Adrenal gland (tissue), 9 donors: ENCODE measurements at regions not wholly inside any gene's neighbourhood (a gene's known extent, or its start where the extent isn't known, plus 50 kb on each side); places are given as distances from the start of the nearest gene placed in this dataset.

Experiments
- DNase-seq, 7 donors: peaks; one replicate each; pipeline ENCODE4 v3.0.0-alpha.2; 2019 to 2020
- H3K27ac ChIP-seq, 5 donors: fragments of 200-600 bp; sonication (generic) in 4 of 5; 1 replicate in 3 of 5; 2 replicates in 2 of 5; pipeline versions ENCODE4 v1.5.1 to v1.8.0; 2016 to 2020; ENCODE audit warnings: mild to moderate bottlenecking in 1 of 5
- H3K27me3 ChIP-seq: fragments of 200-600 bp; 2 replicates; pipeline ENCODE4 v1.8.0; 2021
- H3K36me3 ChIP-seq, 2 donors: fragments of 200-600 bp; replicated peaks in 1 of 2; 1 replicate in 1 of 2; 2 replicates in 1 of 2; pipeline versions ENCODE4 v1.5.1 to v1.8.0; 2018 to 2022
- H3K4me1 ChIP-seq, 2 donors: fragments of 200-600 bp; replicated peaks in 1 of 2; 1 replicate in 1 of 2; 2 replicates in 1 of 2; pipeline versions ENCODE4 v1.5.1 to v1.8.0; 2018 to 2021
- H3K4me3 ChIP-seq, 4 donors: fragments of 200-600 bp; sonication (generic) in 3 of 4; one replicate each; pipeline ENCODE4 v1.5.1; 2016 to 2018
- H3K9me3 ChIP-seq, 3 donors: fragments of 200-600 bp; sonication (generic) in 1 of 3; replicated peaks in 1 of 3; 1 replicate in 2 of 3; 2 replicates in 1 of 3; pipeline versions ENCODE4 v1.5.1 to v1.8.0; 2016 to 2021
- POLR2A ChIP-seq, 2 donors: fragments of 450-650 bp; IDR thresholded peaks; one replicate each; pipeline ENCODE4 v1.6.1; 2017; ENCODE audit warnings: antibody characterized with exemption in 2 of 2, mild to moderate bottlenecking in 2 of 2, moderate library complexity in 1 of 2
- WGBS, 4 donors: extraction: QIAGEN DNeasy Blood & Tissue Kit in 2 of 4; methylation state at CpG; one replicate each; pipeline versions ENCODE4 v1.1.5 to v1.1.7; 2013 to 2017; 5-methylcytosine and 5-hydroxymethylcytosine counted together
- intact Hi-C, 2 donors: fragments of 100-400 bp; cut with DNase I; formaldehyde crosslinking; loops; one replicate each; pipeline versions ENCODE4 v1.14.1 to v1.15.0; 2022 to 2023
- TF ChIP-seq, protein P1 (sequence below), 6 experiments: fragments of 450-650 bp in 4 of 6; fragments of 200-600 bp in 2 of 6; sonication (generic) in 1 of 6; IDR thresholded peaks; 1 replicate in 5 of 6; 2 replicates in 1 of 6; pipeline versions ENCODE4 v1.5.1 to v1.8.0; 2016 to 2021; ENCODE audit warnings: antibody characterized with exemption in 6 of 6, mild to moderate bottlenecking in 2 of 6, moderate library complexity in 1 of 6
- donor health status: healthy with polysubstance abuse.
- donor health status: Bipolar disorder and iron deficiency.
- donor health status: DM: yes; HTN: yes; CAD: no.
- donor health status: DM: no; HTN: no; CAD: no.
- donor health status: DM: no; HTN: no; CAD: no.

DNA sequence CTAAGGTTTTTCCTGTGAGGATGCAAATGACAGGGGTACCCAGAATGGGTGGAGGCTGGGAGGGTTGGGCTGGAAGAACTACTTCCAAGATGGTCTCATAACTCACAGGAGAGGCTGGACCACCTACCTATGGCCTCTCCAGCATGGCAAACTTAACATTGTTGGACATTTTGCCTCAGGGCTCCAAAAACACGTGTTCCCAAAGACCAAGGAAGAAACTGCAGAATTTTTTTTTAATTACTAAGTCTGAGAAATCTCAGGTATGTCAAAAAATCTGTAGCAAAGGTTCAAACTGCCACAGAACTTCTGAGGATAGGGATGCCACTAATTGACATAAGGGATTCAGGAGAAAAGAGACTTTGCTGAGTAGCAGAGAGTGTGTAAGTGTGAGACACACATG, 270.8 kb downstream of the NNT start:
- no peaks in the 10 kb centered on the region for H3K9me3 ChIP-seq
- H3K27ac ChIP-seq: no peak overlapping the region
- no peaks in the 10 kb centered on the region for H3K4me1 ChIP-seq
- no peak for DNase-seq
- 35 to 53% (median 40%) methylated on average over 1 of the region's 1 CpG for WGBS, 4 donors
- intact Hi-C loops: no loop called here
- TF ChIP-seq, protein P1, sequence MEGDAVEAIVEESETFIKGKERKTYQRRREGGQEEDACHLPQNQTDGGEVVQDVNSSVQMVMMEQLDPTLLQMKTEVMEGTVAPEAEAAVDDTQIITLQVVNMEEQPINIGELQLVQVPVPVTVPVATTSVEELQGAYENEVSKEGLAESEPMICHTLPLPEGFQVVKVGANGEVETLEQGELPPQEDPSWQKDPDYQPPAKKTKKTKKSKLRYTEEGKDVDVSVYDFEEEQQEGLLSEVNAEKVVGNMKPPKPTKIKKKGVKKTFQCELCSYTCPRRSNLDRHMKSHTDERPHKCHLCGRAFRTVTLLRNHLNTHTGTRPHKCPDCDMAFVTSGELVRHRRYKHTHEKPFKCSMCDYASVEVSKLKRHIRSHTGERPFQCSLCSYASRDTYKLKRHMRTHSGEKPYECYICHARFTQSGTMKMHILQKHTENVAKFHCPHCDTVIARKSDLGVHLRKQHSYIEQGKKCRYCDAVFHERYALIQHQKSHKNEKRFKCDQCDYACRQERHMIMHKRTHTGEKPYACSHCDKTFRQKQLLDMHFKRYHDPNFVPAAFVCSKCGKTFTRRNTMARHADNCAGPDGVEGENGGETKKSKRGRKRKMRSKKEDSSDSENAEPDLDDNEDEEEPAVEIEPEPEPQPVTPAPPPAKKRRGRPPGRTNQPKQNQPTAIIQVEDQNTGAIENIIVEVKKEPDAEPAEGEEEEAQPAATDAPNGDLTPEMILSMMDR (IDR thresholded peaks at IDR 0.05): no peak
- TF ChIP-seq POLR2A (IDR thresholded peaks at IDR 0.05): no peak
- H3K36me3 ChIP-seq: no peaks in the 10 kb centered on the region
- no peaks in the 10 kb centered on the region for H3K27me3 ChIP-seq
- no peak overlapping the region for H3K4me3 ChIP-seq

DNA sequence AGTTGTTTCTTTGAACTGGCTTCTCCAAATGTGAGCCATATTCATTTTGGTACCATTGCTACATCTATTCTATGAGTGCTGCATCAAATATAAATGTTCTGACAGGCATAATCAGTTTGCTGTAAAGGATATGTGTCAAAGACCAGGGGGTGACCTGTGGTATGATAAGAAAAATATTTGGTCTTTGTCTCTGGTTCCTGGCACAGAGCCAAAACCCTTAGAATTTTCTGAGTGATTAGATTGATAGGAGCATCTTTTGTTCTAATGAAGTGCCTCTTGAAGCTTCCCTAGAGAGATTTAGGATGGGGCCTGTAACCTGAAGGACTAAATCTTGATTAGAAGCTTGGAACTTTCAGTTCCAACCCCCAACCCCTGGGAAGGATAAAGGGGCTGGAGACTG, 256.3 kb downstream of the NNT start:
- Histone ChIP-seq H3K27ac (no peak overlapping the region), H3K4me3 (no peak overlapping the region), H3K4me1 (no peaks in the 10 kb centered on the region), H3K27me3 (no peaks in the 10 kb centered on the region), H3K36me3 (no peaks in the 10 kb centered on the region), H3K9me3 (no peaks in the 10 kb centered on the region)
- intact Hi-C loops: no loop called here
- no peak for DNase-seq
- TF ChIP-seq, protein P1 (IDR thresholded peaks at IDR 0.05): no peak
- TF ChIP-seq POLR2A (IDR thresholded peaks at IDR 0.05): no peak

GRCh38 chr5:43855452-43855851, 252.5 kb downstream of the NNT start:
- Histone ChIP-seq H3K4me3 (no peak overlapping the region), H3K36me3 (no peaks in the 10 kb centered on the region), H3K27ac (no peak overlapping the region), H3K9me3 (no peaks in the 10 kb centered on the region), H3K4me1 (no peaks in the 10 kb centered on the region), H3K27me3 (no peaks in the 10 kb centered on the region)
- TF ChIP-seq, protein P1 (IDR thresholded peaks at IDR 0.05): no peak
- DNase-seq: no peak
- 37 to 42% (median 40%) methylated on average over 5 of the region's 5 CpGs for WGBS, 4 donors
- intact Hi-C loops: no loop called here

- Histone ChIP-seq H3K27ac (no peak overlapping the region), H3K27me3 (no peaks in the 10 kb centered on the region), H3K36me3 (no peaks in the 10 kb centered on the region), H3K4me3 (no peak overlapping the region), H3K4me1 (no peaks in the 10 kb centered on the region), H3K9me3 (no peaks in the 10 kb centered on the region)
- intact Hi-C loops: no loop called here
- DNase-seq: no peak
- 76 to 78% (median 76%) methylated on average over 1 of the region's 1 CpG for WGBS, 4 donors
- TF ChIP-seq POLR2A (IDR thresholded peaks at IDR 0.05): no peak
- TF ChIP-seq, protein P1 (IDR thresholded peaks at IDR 0.05): no peak
Measured at GRCh38 chr5:43854697-43855292, 251.8 kb downstream of the NNT start.
